Keratinocyte (primary cell): ENCODE measurements at regions not wholly inside any gene's neighbourhood (a gene's known extent, or its start where the extent isn't known, plus 50 kb on each side); places are given as distances from the start of the nearest gene placed in this dataset.

ENCODE experiments used
- EZH2 ChIP-seq: IDR thresholded peaks from one replicate; pipeline ENCODE4 v1.6.1; 2012; ENCODE audit warnings: inconsistent platforms, mild to moderate bottlenecking, low read length, moderate library complexity
- TF ChIP-seq, protein P1 (sequence below), 3 experiments: IDR thresholded peaks in 1 of 3; conservative IDR thresholded peaks in 1 of 3; optimal IDR thresholded peaks in 1 of 3; 2 replicates in 2 of 3; 3 replicates in 1 of 3; pipeline versions ENCODE3 to v1.5.1; 2011; ENCODE audit warnings: low read length in 3 of 3, mild to moderate bottlenecking in 3 of 3, moderate library complexity in 2 of 3, control low read depth in 1 of 3, inconsistent platforms in 1 of 3; ENCODE audit not compliant: insufficient read depth in 2 of 3; ENCODE audit errors: extremely low read depth in 1 of 3

GRCh38 chr5:171571663-171572062 is 152.2 kb downstream of the FGF18 start:
- TF ChIP-seq, protein P1, sequence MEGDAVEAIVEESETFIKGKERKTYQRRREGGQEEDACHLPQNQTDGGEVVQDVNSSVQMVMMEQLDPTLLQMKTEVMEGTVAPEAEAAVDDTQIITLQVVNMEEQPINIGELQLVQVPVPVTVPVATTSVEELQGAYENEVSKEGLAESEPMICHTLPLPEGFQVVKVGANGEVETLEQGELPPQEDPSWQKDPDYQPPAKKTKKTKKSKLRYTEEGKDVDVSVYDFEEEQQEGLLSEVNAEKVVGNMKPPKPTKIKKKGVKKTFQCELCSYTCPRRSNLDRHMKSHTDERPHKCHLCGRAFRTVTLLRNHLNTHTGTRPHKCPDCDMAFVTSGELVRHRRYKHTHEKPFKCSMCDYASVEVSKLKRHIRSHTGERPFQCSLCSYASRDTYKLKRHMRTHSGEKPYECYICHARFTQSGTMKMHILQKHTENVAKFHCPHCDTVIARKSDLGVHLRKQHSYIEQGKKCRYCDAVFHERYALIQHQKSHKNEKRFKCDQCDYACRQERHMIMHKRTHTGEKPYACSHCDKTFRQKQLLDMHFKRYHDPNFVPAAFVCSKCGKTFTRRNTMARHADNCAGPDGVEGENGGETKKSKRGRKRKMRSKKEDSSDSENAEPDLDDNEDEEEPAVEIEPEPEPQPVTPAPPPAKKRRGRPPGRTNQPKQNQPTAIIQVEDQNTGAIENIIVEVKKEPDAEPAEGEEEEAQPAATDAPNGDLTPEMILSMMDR (optimal IDR thresholded peaks at IDR 0.05 in 1 of 3, IDR thresholded peaks at IDR 0.05 in 1 of 3, conservative IDR thresholded peaks at IDR 0.05 in 1 of 3; ENCODE audit: extremely low read depth in 1 of 3, insufficient read depth in 2 of 3, low read length in 3 of 3): no peak
- TF ChIP-seq EZH2: no peak
